K562 (cell line): ENCODE measurements at regions not wholly inside any gene's neighbourhood (a gene's known extent, or its start where the extent isn't known, plus 50 kb on each side); places are given as distances from the start of the nearest gene placed in this dataset.

ENCODE experiments used
- ATAC-seq: fragments of 200-7000 bp; cut with Tn5 transposase; 3 replicates; pipeline ENCODE4 v1.9.1; 2020; ENCODE audit warnings: moderate library complexity
- BruUV-seq: library from RNA; stranded (reverse); fragments of 400-500 nt; replicated peaks from 2 replicates; lab custom pipeline; 2021; lab: Mats Ljungman, UMichigan
- CTCF ChIA-PET: fragments of 300-600 bp; formaldehyde crosslinking; extraction: SDS; loops from one replicate; lab custom pipeline; 2021; ENCODE audit warnings: low intra/inter-chr PET ratio; lab: Yijun Ruan, JAX
- POLR2A ChIA-PET: fragments of 300-600, 350-650 bp; sonication (Branson Sonifier 250); formaldehyde crosslinking; extraction: SDS; loops from one replicate; lab custom pipeline; 2021; ENCODE audit warnings: antibody characterized with exemption, inconsistent platforms; lab: Yijun Ruan, JAX
- DNase-seq, 4 experiments: peaks; one replicate each; pipeline versions ENCODE4 v3.0.0 to v3.0.0-alpha.2; 2011 to 2018; ENCODE audit warnings: low spot score in 3 of 4, mixed read lengths in 3 of 4; ENCODE audit errors: extremely low read depth in 1 of 4
- FAIRE-seq: peaks from 2 replicates; lab custom pipeline; 2011; peaks lifted over from hg19 to GRCh38; lab: Jason Lieb, UNC
- H2AFZ ChIP-seq: 2 replicates; pipeline ENCODE4 v1.6.0; 2011; ENCODE audit warnings: low read depth, low read length, control low read depth, inconsistent platforms
- H3K27ac ChIP-seq: fragments of 200-600 bp; 3 replicates; pipeline ENCODE4 v1.8.0; 2011; ENCODE audit warnings: low read depth, mild to moderate bottlenecking, control low read depth, inconsistent platforms, low read length, moderate library complexity, mixed read lengths; ENCODE audit errors: extremely low read depth
- H3K27me3 ChIP-seq, 2 experiments: fragments of 300-600 bp in 1 of 2; 2 replicates in 1 of 2; 3 replicates in 1 of 2; pipeline versions ENCODE4 v1.6.0 to v1.8.0; 2011; ENCODE audit warnings: inconsistent platforms in 2 of 2, low read length in 2 of 2, mild to moderate bottlenecking in 1 of 2, mixed read lengths in 1 of 2, moderate library complexity in 1 of 2; ENCODE audit not compliant: control insufficient read depth in 2 of 2, insufficient read depth in 2 of 2
- H3K36me3 ChIP-seq: fragments of 300-600 bp; 3 replicates; pipeline ENCODE4 v1.8.0; 2011; ENCODE audit warnings: mild to moderate bottlenecking, low read length, inconsistent platforms; ENCODE audit not compliant: control insufficient read depth, insufficient read depth
- H3K4me1 ChIP-seq, 2 experiments: fragments of 200-600 bp in 1 of 2; replicated peaks in 1 of 2; 2 replicates in 1 of 2; 3 replicates in 1 of 2; pipeline versions ENCODE4 v1.5.1 to v1.8.0; 2011; ENCODE audit warnings: inconsistent platforms in 2 of 2, low read length in 2 of 2, mild to moderate bottlenecking in 1 of 2, mixed read lengths in 1 of 2, moderate library complexity in 1 of 2; ENCODE audit not compliant: control insufficient read depth in 2 of 2, insufficient read depth in 2 of 2
- H3K4me2 ChIP-seq: 2 replicates; pipeline ENCODE4 v1.6.1; 2011; ENCODE audit warnings: low read length, control low read depth, inconsistent platforms, mixed read lengths; ENCODE audit not compliant: insufficient read depth
- H3K4me3 ChIP-seq: fragments of 200-600 bp; sonication (generic), shearing (Covaris generic); 2 replicates; pipeline ENCODE4 v1.5.1; 2016; ENCODE audit warnings: control low read depth, inconsistent platforms
- H3K79me2 ChIP-seq: fragments of 200-600 bp; 3 replicates; pipeline ENCODE4 v1.8.0; 2011; ENCODE audit warnings: low read length, inconsistent platforms; ENCODE audit not compliant: control insufficient read depth, insufficient read depth
- H3K9ac ChIP-seq, 2 experiments: 2 replicates each; pipeline versions ENCODE4 v1.6.0 to v1.6.1; 2011; ENCODE audit warnings: low read depth in 2 of 2, low read length in 2 of 2, control low read depth in 1 of 2, inconsistent platforms in 1 of 2, mild to moderate bottlenecking in 1 of 2, mixed read lengths in 1 of 2; ENCODE audit not compliant: insufficient read depth in 1 of 2
- H3K9me1 ChIP-seq: one replicate; pipeline ENCODE4 v1.6.0; 2011; ENCODE audit warnings: inconsistent platforms, mild to moderate bottlenecking, low read length, moderate library complexity; ENCODE audit not compliant: control insufficient read depth, insufficient read depth
- H3K9me3 ChIP-seq: replicated peaks from 2 replicates; pipeline ENCODE4 v1.5.1; 2011; ENCODE audit warnings: low read depth, low read length, inconsistent platforms; ENCODE audit not compliant: control insufficient read depth, insufficient read depth
- H4K20me1 ChIP-seq: replicated peaks from 2 replicates; pipeline ENCODE4 v1.6.1; 2011; ENCODE audit warnings: low read length, inconsistent platforms, mixed read lengths; ENCODE audit not compliant: control insufficient read depth, insufficient read depth
- AFF1 ChIP-seq, 2 experiments: fragments of 450-650 bp; IDR thresholded peaks; 2 replicates each; pipeline ENCODE4 v1.6.1; 2018; ENCODE audit warnings: mild to moderate bottlenecking in 2 of 2, low read depth in 1 of 2; ENCODE audit not compliant: partially characterized antibody in 2 of 2
- CHD2 ChIP-seq: IDR thresholded peaks from 2 replicates; pipeline ENCODE4 v1.6.1; 2011; ENCODE audit warnings: low read depth, low read length
- COPS2 ChIP-seq: fragments of 450-650 bp; conservative IDR thresholded peaks from 2 replicates; pipeline ENCODE4 v1.6.1; 2016; ENCODE audit warnings: mild to moderate bottlenecking, moderate library complexity
- KHSRP ChIP-seq: fragments of 450-650 bp; IDR thresholded peaks from 2 replicates; pipeline ENCODE4 v1.6.1; 2017
- POLR2AphosphoS5 ChIP-seq: IDR thresholded peaks from 2 replicates; pipeline ENCODE4 v1.6.1; 2011; ENCODE audit warnings: mild to moderate bottlenecking, low read depth, low read length, moderate library complexity; ENCODE audit not compliant: control insufficient read depth, insufficient read depth
- SMAD1 ChIP-seq: fragments of 150-350 bp; IDR thresholded peaks from 2 replicates; pipeline ENCODE4 v1.6.1; 2014; ENCODE audit warnings: low read length, low read depth; ENCODE audit not compliant: partially characterized antibody
- ZBTB12 ChIP-seq: fragments of 250-450 bp; sonication (Bioruptor Pico); IDR thresholded peaks from 2 replicates; pipeline ENCODE4 v1.4.0; 2020
- ZKSCAN3 ChIP-seq: fragments of 250-450 bp; sonication (Bioruptor Pico); IDR thresholded peaks from 2 replicates; pipeline ENCODE4 v1.4.0; 2020
- ZNF431 ChIP-seq: sonication (generic); formaldehyde crosslinking; IDR thresholded peaks from 2 replicates; pipeline ENCODE4 v1.8.0; 2022; ENCODE audit warnings: mild to moderate bottlenecking, missing genetic modification reagents
- ZNF584 ChIP-seq: fragments of 200-800 bp; sonication (Bioruptor generic); IDR thresholded peaks from 2 replicates; pipeline ENCODE4 v1.6.1; 2016; ENCODE audit warnings: low read depth, mild to moderate bottlenecking, missing genetic modification characterization, missing compliant biosample characterization
- ZNF589 ChIP-seq: fragments of 200-800 bp; sonication (Bioruptor generic); IDR thresholded peaks from 2 replicates; pipeline ENCODE4 v1.6.1; 2016; ENCODE audit warnings: low read depth, missing genetic modification characterization, missing compliant biosample characterization
- ZNF592 ChIP-seq: fragments of 450-650 bp; IDR thresholded peaks from 2 replicates; pipeline ENCODE4 v1.6.1; 2017; ENCODE audit warnings: antibody characterized with exemption, mild to moderate bottlenecking
- WGBS: fragments of 100-300 bp; shearing (Covaris generic); methylation state at CpG from one replicate; pipeline ENCODE4 v1.1.6; 2016; ENCODE audit warnings: low coverage, mixed read lengths; ENCODE audit not compliant: insufficient coverage; ENCODE audit errors: missing lambda C conversion rate; 5-methylcytosine and 5-hydroxymethylcytosine counted together
- in situ Hi-C: fragments of 300-500 bp; cut with MboI; formaldehyde crosslinking; loops from 4 replicates; pipeline ENCODE4 v1.15.0; 2018; ENCODE audit warnings: inconsistent platforms, mixed read lengths
- intact Hi-C: fragments of 100-400 bp; cut with micrococcal nuclease; formaldehyde crosslinking; loops from 2 replicates; pipeline ENCODE4 v1.14.2; 2022

- Histone ChIP-seq H3K79me2 (no peaks in the 10 kb centered on the region), H3K4me3 (no peak overlapping the region), H4K20me1 (no peaks in the 10 kb centered on the region), H3K4me2 (no peak overlapping the region), H3K9me1 (no peaks in the 10 kb centered on the region), H3K36me3 (no peaks in the 10 kb centered on the region), H2AFZ (no peak overlapping the region), H3K4me1 (no peaks in the 10 kb centered on the region), H3K27me3 (peaks cover 0 to 7% of the 10 kb centered on the region in 2 experiments; a peak in 2 of 5 replicates), H3K9me3 (no peaks in the 10 kb centered on the region), H3K9ac (no peak overlapping the region), H3K27ac (no peak overlapping the region)
- no peak for ATAC-seq
- in situ Hi-C loops, result no loop called here
- ChIA-PET CTCF (no interaction called here), POLR2A (no interaction called here)
- FAIRE-seq, result no peak
- no peak for DNase-seq
- WGBS, result 2% methylated on average over 7 of the region's 7 CpGs
- BruUV-seq, result no TSS peak
- intact Hi-C loops, result no loop called here
- TF ChIP-seq COPS2, result no peak
- TF ChIP-seq SMAD1, result no peak
- TF ChIP-seq ZNF431 (CRISPR knock-in tag), result no peak
- no peak for TF ChIP-seq POLR2AphosphoS5
- no peak for TF ChIP-seq AFF1 (IDR thresholded peaks at IDR 0.05; ENCODE audit: low read depth in 1 of 2, partially characterized antibody in 2 of 2)
- no peak for TF ChIP-seq ZNF592
- TF ChIP-seq CHD2, result no peak
- no peak for TF ChIP-seq ZNF589 (CRISPR knock-in tag)
- TF ChIP-seq ZBTB12 (CRISPR knock-in tag), result no peak
- TF ChIP-seq ZKSCAN3 (CRISPR knock-in tag), result no peak
- no peak for TF ChIP-seq ZNF584
- TF ChIP-seq KHSRP, result no peak
Observed at GRCh38 chr2:204172145-204172600, 235.6 kb downstream of the ICOS start.
